ENCODE measurements at regions not wholly inside any gene's neighbourhood (a gene's known extent, or its start where the extent isn't known, plus 50 kb on each side); places are given as distances from the start of the nearest gene placed in this dataset.
"Not testable (repeated sequence)": the region's sequence is repeated elsewhere in the genome, so short reads cannot be mapped to it uniquely, and the experiment has no call there.

- no peak for TF ChIP-seq PBX3 (IDR thresholded peaks at IDR 0.05)
These were observed 244.2 kb upstream of the EPHA3 start (continued) for GRCh38 chr3:88863196-88863595.

GRCh38 chr3:88876724-88877123, 230.7 kb upstream of the EPHA3 start:
- ATAC-seq, result no peak
- POLR2A ChIA-PET, result no interaction called here

GRCh38 chr3:88879905-88880304, 227.5 kb upstream of the EPHA3 start:
- DNase-seq (ENCODE audit: low read depth in 1 of 2, low spot score in 1 of 2) (no peak), FAIRE-seq (no peak), ATAC-seq (no peak)
- Histone ChIP-seq H3K4me3 (no peak overlapping the region), H3K27ac (no peak overlapping the region), H3K4me2 (no peak overlapping the region), H3K4me1 (no peaks in the 10 kb centered on the region), H3K9me3 (no peaks in the 10 kb centered on the region)
- ChIA-PET CTCF (no interaction called here), POLR2A (no interaction called here)
- WGBS (ENCODE audit: missing lambda C conversion rate), result 0% methylated on average over 3 of the region's 3 CpGs
- no peak for TF ChIP-seq MAZ (IDR thresholded peaks at IDR 0.05; ENCODE audit: borderline replicate concordance, low read depth, low read length)
- no peak for TF ChIP-seq GATA3 (IDR thresholded peaks at IDR 0.05; ENCODE audit: borderline replicate concordance)
- TF ChIP-seq CHD2 (IDR thresholded peaks at IDR 0.05; ENCODE audit: low read length, partially characterized antibody), result no peak
- TF ChIP-seq JUNB (IDR thresholded peaks at IDR 0.05), result no peak
- no peak for TF ChIP-seq RCOR1 (IDR thresholded peaks at IDR 0.05; ENCODE audit: low read depth, low read length)
- TF ChIP-seq REST (IDR thresholded peaks at IDR 0.05), result no peak
- TF ChIP-seq TP53 (CRISPR knock-in tag; IDR thresholded peaks at IDR 0.05), result no peak
- TF ChIP-seq KDM1A (IDR thresholded peaks at IDR 0.05; ENCODE audit: low read depth), result no peak
- no peak for TF ChIP-seq KDM5A (IDR thresholded peaks at IDR 0.05)
- TF ChIP-seq NFE2L2 (conservative IDR thresholded peaks at IDR 0.05; ENCODE audit: low read length), result no peak

More at GRCh38 chr3:88876724-88877123, 230.7 kb upstream of the EPHA3 start:
- no peaks in the 10 kb centered on the region for H3K4me1 ChIP-seq
- no peak for TF ChIP-seq RNF2 (IDR thresholded peaks at IDR 0.05; ENCODE audit: borderline replicate concordance, low read depth)
- no peak for TF ChIP-seq PHF8 (IDR thresholded peaks at IDR 0.05; ENCODE audit: borderline replicate concordance, low read depth)
- no peak for TF ChIP-seq HOXB5 (CRISPR knock-in tag; IDR thresholded peaks at IDR 0.05)
- TF ChIP-seq RFX5 (IDR thresholded peaks at IDR 0.05), result no peak
- TF ChIP-seq GATA3 (IDR thresholded peaks at IDR 0.05; ENCODE audit: borderline replicate concordance), result no peak
- TF ChIP-seq KDM1A (IDR thresholded peaks at IDR 0.05; ENCODE audit: low read depth), result no peak
- DNase-seq (ENCODE audit: low read depth in 1 of 2, low spot score in 1 of 2), result no peak
- no peak overlapping the region for H3K4me2 ChIP-seq
- CTCF ChIA-PET, result no interaction called here
- WGBS (ENCODE audit: missing lambda C conversion rate), result 41% methylated on average over 4 of the region's 4 CpGs
- H3K9me3 ChIP-seq, result no peaks in the 10 kb centered on the region
- no peak overlapping the region for H3K27ac ChIP-seq
- no peak overlapping the region for H3K4me3 ChIP-seq
- FAIRE-seq, result no peak

- Histone ChIP-seq H3K27ac (no peak overlapping the region), H3K4me1 (no peaks in the 10 kb centered on the region), H3K4me2 (no peak overlapping the region), H3K9me3 (no peaks in the 10 kb centered on the region), H3K4me3 (no peak overlapping the region)
- POLR2A ChIA-PET, result no interaction called here
- no peak for FAIRE-seq
- CTCF ChIA-PET, result no interaction called here
- no peak for ATAC-seq
- no peak for DNase-seq (ENCODE audit: low read depth in 1 of 2, low spot score in 1 of 2)
- no peak for TF ChIP-seq E2F6 (IDR thresholded peaks at IDR 0.05; ENCODE audit: borderline replicate concordance, low read depth)
- no peak for TF ChIP-seq RCOR1 (IDR thresholded peaks at IDR 0.05; ENCODE audit: low read depth, low read length)
- TF ChIP-seq EHMT2 (IDR thresholded peaks at IDR 0.05; ENCODE audit: low read depth), result no peak
- 2% methylated on average over 2 of the region's 2 CpGs for WGBS (ENCODE audit: missing lambda C conversion rate)
These were observed 225.3 kb upstream of the EPHA3 start for GRCh38 chr3:88882121-88882520.

GRCh38 chr3:88886624-88887023, 220.8 kb upstream of the EPHA3 start:
- H3K4me1 ChIP-seq; H3K4me2 ChIP-seq; H3K9me3 ChIP-seq; FAIRE-seq; CTCF ChIA-PET; H3K27ac ChIP-seq; ATAC-seq; H3K4me3 ChIP-seq; DNase-seq (ENCODE audit: low read depth in 1 of 2, low spot score in 1 of 2); POLR2A ChIA-PET: not testable (repeated sequence)
- WGBS (ENCODE audit: missing lambda C conversion rate), result 45% methylated on average over 9 of the region's 12 CpGs
